Fibroblast of lung (primary cell): ENCODE measurements at regions not wholly inside any gene's neighbourhood (a gene's known extent, or its start where the extent isn't known, plus 50 kb on each side); places are given as distances from the start of the nearest gene placed in this dataset.
A peak's percentile ranks its signal among the peaks of the same experiment; 100 is the strongest.

Experiments used
- DNase-seq, 2 donors: peaks; one replicate each; pipeline versions ENCODE4 v3.0.0 to v3.0.0-alpha.2; 2010; ENCODE audit warnings: low read depth in 2 of 2
- H2AFZ ChIP-seq: 2 replicates; pipeline ENCODE4 v1.5.1; 2012; ENCODE audit warnings: low read length, control low read depth, inconsistent platforms
- H3K27ac ChIP-seq: 2 replicates; pipeline ENCODE4 v1.5.1; 2011; ENCODE audit warnings: low read length, control low read depth; ENCODE audit not compliant: insufficient read depth
- H3K27me3 ChIP-seq: 2 replicates; pipeline ENCODE4 v1.5.1; 2011; ENCODE audit warnings: mild to moderate bottlenecking, low read length; ENCODE audit not compliant: control insufficient read depth, insufficient read depth
- H3K36me3 ChIP-seq: 2 replicates; pipeline ENCODE4 v1.5.1; 2011; ENCODE audit warnings: low read length; ENCODE audit not compliant: control insufficient read depth, insufficient read depth
- H3K4me1 ChIP-seq: 2 replicates; pipeline ENCODE4 v1.5.1; 2011; ENCODE audit warnings: low read length; ENCODE audit not compliant: control insufficient read depth, insufficient read depth; ENCODE audit errors: extremely low read depth
- H3K4me2 ChIP-seq: 2 replicates; pipeline ENCODE4 v1.5.1; 2011; ENCODE audit warnings: low read length, control low read depth; ENCODE audit not compliant: insufficient read depth; ENCODE audit errors: extremely low read depth
- H3K4me3 ChIP-seq, 4 experiments: fragments of 200-600 bp in 1 of 4; sonication (generic) in 1 of 4; replicated peaks in 1 of 4; 2 replicates each; pipeline ENCODE4 v1.5.1; 2011 to 2016; ENCODE audit warnings: low read length in 4 of 4, low read depth in 3 of 4, mild to moderate bottlenecking in 3 of 4, control low read depth in 2 of 4, inconsistent platforms in 1 of 4, mixed read lengths in 1 of 4; ENCODE audit not compliant: insufficient read depth in 1 of 4; ENCODE audit errors: control extremely low read depth in 1 of 4
- H3K79me2 ChIP-seq: 2 replicates; pipeline ENCODE4 v1.5.1; 2012; ENCODE audit warnings: mild to moderate bottlenecking, low read length, inconsistent platforms; ENCODE audit not compliant: control insufficient read depth, insufficient read depth
- H3K9ac ChIP-seq: 2 replicates; pipeline ENCODE4 v1.5.1; 2011; ENCODE audit warnings: mild to moderate bottlenecking, low read length, control low read depth; ENCODE audit not compliant: insufficient read depth
- H3K9me3 ChIP-seq: 2 replicates; pipeline ENCODE4 v1.5.1; 2012; ENCODE audit warnings: low read depth, low read length; ENCODE audit not compliant: control insufficient read depth, insufficient read depth
- H4K20me1 ChIP-seq: 2 replicates; pipeline ENCODE4 v1.5.1; 2011; ENCODE audit warnings: low read length; ENCODE audit not compliant: control insufficient read depth, insufficient read depth; ENCODE audit errors: extremely low read depth
- CTCF ChIP-seq, 2 donors: IDR thresholded peaks in 1 of 2; conservative IDR thresholded peaks in 1 of 2; 1 replicate in 1 of 2; 2 replicates in 1 of 2; pipeline ENCODE4 v1.5.1; 2011 to 2012; ENCODE audit warnings: low read length in 2 of 2, control low read depth in 1 of 2, inconsistent platforms in 1 of 2, low read depth in 1 of 2, mild to moderate bottlenecking in 1 of 2
- EZH2 ChIP-seq: IDR thresholded peaks from 2 replicates; pipeline ENCODE4 v1.5.1; 2012; ENCODE audit warnings: low read length, control low read depth, mild to moderate bottlenecking; ENCODE audit errors: missing control alignments

GRCh38 chr1:65691972-65692371 is 100.7 kb upstream of the PDE4B start:
- peak in 1 of 2 donors; percentile 53 for DNase-seq

GRCh38 chr1:65694126-65694525 is 98.6 kb upstream of the PDE4B start:
- Histone ChIP-seq H3K36me3 (no peaks in the 10 kb centered on the region), H3K9me3 (no peaks in the 10 kb centered on the region), H3K27me3 (no peaks in the 10 kb centered on the region), H3K4me3 (no peak overlapping the region), H4K20me1 (no peaks in the 10 kb centered on the region), H3K27ac (no peak overlapping the region), H3K9ac (no peak overlapping the region), H3K79me2 (no peaks in the 10 kb centered on the region), H3K4me1 (no peaks in the 10 kb centered on the region), H2AFZ (no peak overlapping the region), H3K4me2 (no peak overlapping the region)
- no peak for TF ChIP-seq CTCF (conservative IDR thresholded peaks at IDR 0.05 in 1 of 2, IDR thresholded peaks at IDR 0.05 in 1 of 2; ENCODE audit: low read depth in 1 of 2, low read length in 2 of 2)
- no peak for TF ChIP-seq EZH2
- no peak for DNase-seq

More at GRCh38 chr1:65691972-65692371, 100.7 kb upstream of the PDE4B start:
- Histone ChIP-seq H3K4me2 (no peak overlapping the region), H3K79me2 (no peaks in the 10 kb centered on the region), H3K36me3 (no peaks in the 10 kb centered on the region), H3K9ac (no peak overlapping the region), H3K4me1 (peaks cover 2% of the 10 kb centered on the region), H3K27me3 (no peaks in the 10 kb centered on the region), H3K27ac (no peak overlapping the region), H4K20me1 (no peaks in the 10 kb centered on the region), H2AFZ (no peak overlapping the region), H3K9me3 (no peaks in the 10 kb centered on the region), H3K4me3 (no peak overlapping the region)
- TF ChIP-seq EZH2, result no peak
- no peak for TF ChIP-seq CTCF (conservative IDR thresholded peaks at IDR 0.05 in 1 of 2, IDR thresholded peaks at IDR 0.05 in 1 of 2; ENCODE audit: low read depth in 1 of 2, low read length in 2 of 2)

GRCh38 chr1:65694933-65695332 is 97.8 kb upstream of the PDE4B start:
- H3K27ac ChIP-seq, result no peak overlapping the region
- H3K27me3 ChIP-seq, result no peaks in the 10 kb centered on the region
- no peaks in the 10 kb centered on the region for H3K4me1 ChIP-seq
- H3K36me3 ChIP-seq, result no peaks in the 10 kb centered on the region
- H3K9me3 ChIP-seq, result no peaks in the 10 kb centered on the region
- DNase-seq, result no peak
- TF ChIP-seq EZH2 (no peak), CTCF (conservative IDR thresholded peaks at IDR 0.05 in 1 of 2, IDR thresholded peaks at IDR 0.05 in 1 of 2; ENCODE audit: low read depth in 1 of 2, low read length in 2 of 2) (no peak)
- H4K20me1 ChIP-seq, result no peaks in the 10 kb centered on the region
- no peak overlapping the region for H3K9ac ChIP-seq
- no peak overlapping the region for H2AFZ ChIP-seq
- H3K79me2 ChIP-seq, result no peaks in the 10 kb centered on the region
- no peak overlapping the region for H3K4me3 ChIP-seq
- H3K4me2 ChIP-seq, result no peak overlapping the region
